ENCODE measurements at regions not wholly inside any gene's neighbourhood (a gene's known extent, or its start where the extent isn't known, plus 50 kb on each side); places are given as distances from the start of the nearest gene placed in this dataset.

- TF ChIP-seq CEBPB (IDR thresholded peaks at IDR 0.05; ENCODE audit: low read depth) (no peak), CTCF (IDR thresholded peaks at IDR 0.05 in 2 of 3, conservative IDR thresholded peaks at IDR 0.05 in 1 of 3; ENCODE audit: borderline replicate concordance in 1 of 3, insufficient read depth in 1 of 3, low read depth in 2 of 3, low read length in 2 of 3) (no peak), POLR2A (IDR thresholded peaks at IDR 0.05; ENCODE audit: borderline replicate concordance, extremely low read depth, insufficient read depth, insufficient read length) (no peak), MAX (IDR thresholded peaks at IDR 0.05) (no peak), ZFX (IDR thresholded peaks at IDR 0.05) (no peak), EZH2 (IDR thresholded peaks at IDR 0.05) (no peak), SIN3A (IDR thresholded peaks at IDR 0.05; ENCODE audit: low read depth) (no peak)
Measured at GRCh38 chr10:89147256-89147655, 59.9 kb downstream of the CH25H start.
